Hepatocyte (in vitro differentiated cells): ENCODE measurements at regions not wholly inside any gene's neighbourhood (a gene's known extent, or its start where the extent isn't known, plus 50 kb on each side); places are given as distances from the start of the nearest gene placed in this dataset.

Source experiments
- DNase-seq: peaks from one replicate; pipeline ENCODE4 v3.0.0-alpha.2; 2016; ENCODE audit warnings: low spot score
- H2AFZ ChIP-seq: fragments of 200-600 bp; sonication (generic); 2 replicates; pipeline ENCODE4 v1.6.0; 2016; ENCODE audit warnings: antibody characterized with exemption, mild to moderate bottlenecking
- H3K27ac ChIP-seq: fragments of 200-600 bp; sonication (generic); 2 replicates; pipeline ENCODE4 v1.5.1; 2016; ENCODE audit warnings: mild to moderate bottlenecking
- H3K27me3 ChIP-seq: fragments of 200-600 bp; sonication (generic); 2 replicates; pipeline ENCODE4 v1.6.1; 2016
- H3K36me3 ChIP-seq: fragments of 200-600 bp; sonication (generic); replicated peaks from 2 replicates; pipeline ENCODE4 v1.5.1; 2016; ENCODE audit warnings: low read depth; ENCODE audit not compliant: insufficient read depth
- H3K4me1 ChIP-seq: fragments of 200-600 bp; sonication (generic); 2 replicates; pipeline ENCODE4 v1.5.1; 2016; ENCODE audit warnings: mild to moderate bottlenecking, moderate library complexity; ENCODE audit not compliant: insufficient read depth
- H3K4me2 ChIP-seq: fragments of 200-600 bp; sonication (generic); 2 replicates; pipeline ENCODE4 v1.6.0; 2016
- H3K4me3 ChIP-seq: fragments of 200-600 bp; sonication (generic); 2 replicates; pipeline ENCODE4 v1.5.1; 2016; ENCODE audit warnings: mild to moderate bottlenecking
- H3K79me2 ChIP-seq: fragments of 200-600 bp; sonication (generic); 2 replicates; pipeline ENCODE4 v1.6.0; 2017; ENCODE audit warnings: mild to moderate bottlenecking
- H3K9me2 ChIP-seq: fragments of 200-600 bp; sonication (generic); replicated peaks from 2 replicates; pipeline ENCODE4 v1.6.0; 2017; ENCODE audit warnings: mild to moderate bottlenecking; ENCODE audit not compliant: insufficient read depth
- H3K9me3 ChIP-seq: fragments of 200-600 bp; sonication (generic); 2 replicates; pipeline ENCODE4 v1.5.1; 2016; ENCODE audit warnings: low read depth, mild to moderate bottlenecking
- H4K20me1 ChIP-seq: fragments of 200-600 bp; sonication (generic); 2 replicates; pipeline ENCODE4 v1.6.0; 2016; ENCODE audit warnings: mild to moderate bottlenecking; ENCODE audit not compliant: insufficient read depth, poor library complexity, severe bottlenecking
- EZH2 ChIP-seq: fragments of 200-600 bp; sonication (generic); IDR thresholded peaks from 2 replicates; pipeline ENCODE4 v1.6.1; 2016; ENCODE audit warnings: antibody characterized with exemption, mild to moderate bottlenecking, borderline replicate concordance
- EZH2phosphoT487 ChIP-seq: fragments of 200-600 bp; sonication (generic); IDR thresholded peaks from one replicate; pipeline ENCODE4 v1.6.1; 2018; ENCODE audit warnings: antibody characterized with exemption, mild to moderate bottlenecking, low read depth, moderate library complexity; ENCODE audit not compliant: unreplicated experiment, severe bottlenecking
- WGBS: methylation state at CpG from one replicate; pipeline ENCODE4 v1.1.6; 2016; ENCODE audit warnings: low lambda C conversion rate; ENCODE audit errors: missing lambda C conversion rate; 5-methylcytosine and 5-hydroxymethylcytosine counted together
- TF ChIP-seq, protein P1 (sequence below): fragments of 200-600 bp; sonication (generic); IDR thresholded peaks from 2 replicates; pipeline ENCODE4 v1.5.1; 2016; ENCODE audit warnings: antibody characterized with exemption, mild to moderate bottlenecking; ENCODE audit not compliant: poor library complexity

DNA sequence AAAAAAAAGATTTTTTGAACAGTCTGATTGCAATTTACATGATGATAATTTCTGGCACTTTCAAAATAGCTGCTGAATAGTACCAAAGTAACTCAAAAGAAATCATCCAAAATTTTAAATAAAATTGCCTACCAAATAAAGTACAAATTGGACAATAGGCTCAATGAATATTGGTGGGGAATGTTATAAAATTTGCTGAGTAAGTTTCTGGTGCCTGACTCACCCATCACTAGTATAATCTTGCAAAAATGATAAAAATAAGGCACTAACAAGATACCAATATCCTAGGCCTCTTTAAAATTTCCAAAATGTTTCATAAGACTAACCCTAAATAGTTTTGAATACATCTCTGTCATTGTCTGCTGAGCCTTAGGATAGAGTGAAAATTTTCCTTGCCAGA is 145.3 kb upstream of the LRFN5 start:
- no peaks in the 10 kb centered on the region for H3K79me2 ChIP-seq
- DNase-seq = no peak
- H4K20me1 ChIP-seq = no peaks in the 10 kb centered on the region
- H2AFZ ChIP-seq = no peak overlapping the region
- H3K4me3 ChIP-seq = no peak overlapping the region
- H3K27me3 ChIP-seq = no peaks in the 10 kb centered on the region
- H3K36me3 ChIP-seq = no peaks in the 10 kb centered on the region
- H3K4me1 ChIP-seq = no peaks in the 10 kb centered on the region
- TF ChIP-seq, protein P1, sequence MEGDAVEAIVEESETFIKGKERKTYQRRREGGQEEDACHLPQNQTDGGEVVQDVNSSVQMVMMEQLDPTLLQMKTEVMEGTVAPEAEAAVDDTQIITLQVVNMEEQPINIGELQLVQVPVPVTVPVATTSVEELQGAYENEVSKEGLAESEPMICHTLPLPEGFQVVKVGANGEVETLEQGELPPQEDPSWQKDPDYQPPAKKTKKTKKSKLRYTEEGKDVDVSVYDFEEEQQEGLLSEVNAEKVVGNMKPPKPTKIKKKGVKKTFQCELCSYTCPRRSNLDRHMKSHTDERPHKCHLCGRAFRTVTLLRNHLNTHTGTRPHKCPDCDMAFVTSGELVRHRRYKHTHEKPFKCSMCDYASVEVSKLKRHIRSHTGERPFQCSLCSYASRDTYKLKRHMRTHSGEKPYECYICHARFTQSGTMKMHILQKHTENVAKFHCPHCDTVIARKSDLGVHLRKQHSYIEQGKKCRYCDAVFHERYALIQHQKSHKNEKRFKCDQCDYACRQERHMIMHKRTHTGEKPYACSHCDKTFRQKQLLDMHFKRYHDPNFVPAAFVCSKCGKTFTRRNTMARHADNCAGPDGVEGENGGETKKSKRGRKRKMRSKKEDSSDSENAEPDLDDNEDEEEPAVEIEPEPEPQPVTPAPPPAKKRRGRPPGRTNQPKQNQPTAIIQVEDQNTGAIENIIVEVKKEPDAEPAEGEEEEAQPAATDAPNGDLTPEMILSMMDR = no peak
- TF ChIP-seq EZH2 (no peak), EZH2phosphoT487 (no peak)
- no peaks in the 10 kb centered on the region for H3K9me2 ChIP-seq
- H3K27ac ChIP-seq = no peak overlapping the region
- no peak overlapping the region for H3K4me2 ChIP-seq
- no peaks in the 10 kb centered on the region for H3K9me3 ChIP-seq

- Histone ChIP-seq H3K9me3 (no peaks in the 10 kb centered on the region), H4K20me1 (no peaks in the 10 kb centered on the region), H3K79me2 (no peaks in the 10 kb centered on the region), H2AFZ (no peak overlapping the region), H3K4me1 (no peaks in the 10 kb centered on the region), H3K4me2 (no peak overlapping the region), H3K27ac (no peak overlapping the region), H3K36me3 (no peaks in the 10 kb centered on the region), H3K4me3 (no peak overlapping the region), H3K27me3 (no peaks in the 10 kb centered on the region), H3K9me2 (no peaks in the 10 kb centered on the region)
- TF ChIP-seq, protein P1 = no peak
- TF ChIP-seq EZH2 = no peak
- no peak for TF ChIP-seq EZH2phosphoT487
- DNase-seq = no peak
- WGBS = 62% methylated on average over 1 of the region's 1 CpG
Measured at GRCh38 chr14:41457393-41457792, 149.3 kb upstream of the LRFN5 start.

DNA sequence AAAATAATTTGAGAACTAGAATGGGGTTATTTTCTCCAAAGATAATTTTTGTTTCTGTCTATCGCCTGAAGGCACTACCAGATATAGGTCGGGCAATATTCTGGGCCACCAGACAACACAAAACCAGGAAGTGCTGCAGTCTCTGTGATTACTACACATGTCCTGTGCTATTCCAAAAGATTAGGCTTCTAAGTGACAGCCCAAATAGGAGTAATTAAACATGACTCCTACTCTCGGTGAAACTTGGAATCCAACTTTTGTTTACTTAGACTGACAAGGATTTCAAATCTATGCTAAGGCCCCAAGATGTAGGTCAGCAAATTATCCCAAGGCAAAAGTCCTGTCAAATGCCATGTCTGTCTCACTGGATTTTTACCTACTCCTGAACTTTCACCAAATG is 157.6 kb upstream of the LRFN5 start:
- H4K20me1 ChIP-seq = no peaks in the 10 kb centered on the region
- TF ChIP-seq, protein P1 = no peak
- TF ChIP-seq EZH2 (no peak), EZH2phosphoT487 (no peak)
- H3K4me2 ChIP-seq = no peak overlapping the region
- H3K4me1 ChIP-seq = peaks cover 9% of the 10 kb centered on the region
- no peaks in the 10 kb centered on the region for H3K9me2 ChIP-seq
- H3K4me3 ChIP-seq = no peak overlapping the region
- H3K79me2 ChIP-seq = no peaks in the 10 kb centered on the region
- H3K27me3 ChIP-seq = no peaks in the 10 kb centered on the region
- no peaks in the 10 kb centered on the region for H3K9me3 ChIP-seq
- DNase-seq = no peak
- no peak overlapping the region for H2AFZ ChIP-seq
- H3K27ac ChIP-seq = peak overlapping the region; percentile 13
- WGBS = 24% methylated on average over 3 of the region's 3 CpGs
- H3K36me3 ChIP-seq = no peaks in the 10 kb centered on the region

- Histone ChIP-seq H3K4me3 (no peak overlapping the region), H2AFZ (no peak overlapping the region), H3K27me3 (no peaks in the 10 kb centered on the region), H3K4me2 (no peak overlapping the region), H3K27ac (no peak overlapping the region), H3K4me1 (peaks cover 9% of the 10 kb centered on the region), H3K9me2 (no peaks in the 10 kb centered on the region), H3K36me3 (no peaks in the 10 kb centered on the region), H3K79me2 (no peaks in the 10 kb centered on the region), H4K20me1 (no peaks in the 10 kb centered on the region), H3K9me3 (no peaks in the 10 kb centered on the region)
- TF ChIP-seq, protein P1 = no peak
- TF ChIP-seq EZH2phosphoT487 (no peak), EZH2 (no peak)
- 47% methylated on average over 2 of the region's 2 CpGs for WGBS
- DNase-seq = no peak
Measured at GRCh38 chr14:41446008-41446407, 160.7 kb upstream of the LRFN5 start.
